A549 (cell line): ENCODE measurements at regions not wholly inside any gene's neighbourhood (a gene's known extent, or its start where the extent isn't known, plus 50 kb on each side); places are given as distances from the start of the nearest gene placed in this dataset.

Source experiments
- CTCF ChIP-seq: fragments of >200 bp; sonication (Bioruptor Twin); formaldehyde crosslinking; IDR thresholded peaks from 3 replicates; pipeline ENCODE4 v1.5.1; 2016
- EP300 ChIP-seq, 2 experiments: fragments of >200 bp; sonication (Bioruptor Twin); formaldehyde crosslinking; IDR thresholded peaks; 2 replicates in 1 of 2; 3 replicates in 1 of 2; pipeline ENCODE4 v1.6.1; 2016 to 2017
- POLR2A ChIP-seq: IDR thresholded peaks from 2 replicates; pipeline ENCODE4 v1.6.1; 2012; ENCODE audit warnings: mild to moderate bottlenecking, low read length
- POLR2AphosphoS2 ChIP-seq: conservative IDR thresholded peaks from 2 replicates; pipeline ENCODE4 v1.6.1; 2012; ENCODE audit warnings: low read length, improper control_type of control experiment, inconsistent platforms
- SREBF2 ChIP-seq: fragments of 450-650 bp; IDR thresholded peaks from 2 replicates; pipeline ENCODE4 v1.6.1; 2014; ENCODE audit warnings: mild to moderate bottlenecking, moderate library complexity
- USF2 ChIP-seq: fragments of 450-650 bp; IDR thresholded peaks from 2 replicates; pipeline ENCODE4 v1.6.1; 2014; ENCODE audit warnings: antibody characterized with exemption

- TF ChIP-seq CTCF (no peak), SREBF2 (no peak), POLR2AphosphoS2 (no peak), POLR2A (no peak), EP300 (IDR thresholded peaks at IDR 0.05) (no peak), USF2 (no peak)
Measured at GRCh38 chr6:2467929-2468600, 222.7 kb upstream of the GMDS start.
